Right atrium auricular region (tissue), 2 donors: ENCODE measurements at regions not wholly inside any gene's neighbourhood (a gene's known extent, or its start where the extent isn't known, plus 50 kb on each side); places are given as distances from the start of the nearest gene placed in this dataset.

Experiments used
- DNase-seq: peaks from one replicate; pipeline ENCODE4 v3.0.0-alpha.2; 2019; ENCODE audit warnings: low spot score
- H3K27ac ChIP-seq, 2 donors: fragments of 200-600 bp; sonication (generic); 1 replicate in 1 of 2; 2 replicates in 1 of 2; pipeline ENCODE4 v1.5.1; 2016 to 2019
- H3K27me3 ChIP-seq, 2 donors: fragments of 200-600 bp; sonication (generic); one replicate each; pipeline versions ENCODE4 v1.5.1 to v1.6.0; 2017 to 2019
- H3K36me3 ChIP-seq: fragments of 200-600 bp; sonication (generic); one replicate; pipeline ENCODE4 v1.5.1; 2016
- H3K4me1 ChIP-seq, 2 donors: fragments of 200-600 bp; sonication (generic); one replicate each; pipeline versions ENCODE4 v1.5.1 to v1.6.0; 2017 to 2019
- H3K4me3 ChIP-seq, 2 donors: fragments of 200-600 bp; sonication (generic); 1 replicate in 1 of 2; 2 replicates in 1 of 2; pipeline ENCODE4 v1.5.1; 2017 to 2019; ENCODE audit warnings: mild to moderate bottlenecking in 1 of 2, moderate library complexity in 1 of 2
- H3K9me3 ChIP-seq, 2 donors: fragments of 200-600 bp; sonication (generic); one replicate each; pipeline ENCODE4 v1.5.1; 2019
- TF ChIP-seq, protein P1 (sequence below), 2 donors: fragments of 200-600 bp; sonication (generic); IDR thresholded peaks; one replicate each; pipeline ENCODE4 v1.5.1; 2019; ENCODE audit warnings: antibody characterized with exemption in 2 of 2

DNA sequence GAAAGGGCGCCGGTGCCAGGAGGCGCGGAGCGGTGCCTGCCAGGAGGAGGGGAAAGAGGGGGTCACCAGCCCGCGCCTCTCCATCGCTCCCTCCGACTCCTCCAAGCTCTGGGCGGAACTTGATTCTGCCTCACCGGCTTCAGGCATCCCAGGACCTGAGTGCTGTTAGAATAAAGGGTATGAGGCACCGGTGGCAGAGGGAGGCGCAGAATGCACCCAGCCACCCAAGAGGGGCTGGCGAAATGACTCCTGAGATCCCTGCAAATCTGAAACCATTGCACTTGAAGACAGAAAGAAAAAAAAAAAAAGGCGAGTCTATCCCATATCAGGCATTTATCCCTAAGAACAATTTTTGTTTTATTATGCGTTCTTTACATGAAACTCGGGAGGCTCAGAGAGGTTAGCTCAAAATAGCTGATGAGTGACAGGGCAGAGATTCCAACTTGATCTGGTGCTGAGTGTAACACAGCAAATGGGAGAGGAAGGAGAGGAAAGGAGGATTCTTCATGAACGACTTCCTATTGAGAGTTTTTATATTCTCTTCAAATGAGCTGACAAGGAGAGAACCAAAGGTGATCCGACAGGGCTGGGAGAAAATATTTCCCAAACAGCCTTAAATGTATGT lies 157.0 kb upstream of the FRMD4B start:
- Histone ChIP-seq H3K4me3 (peak overlapping the region; percentile 65 to 68), H3K36me3 (no peaks in the 10 kb centered on the region), H3K27ac (peak overlapping the region; percentile 79 to 81), H3K27me3 (no peaks in the 10 kb centered on the region), H3K9me3 (no peaks in the 10 kb centered on the region), H3K4me1 (peaks cover 0 to 30% of the 10 kb centered on the region in 2 donors)
- no peak for DNase-seq
- TF ChIP-seq, protein P1, sequence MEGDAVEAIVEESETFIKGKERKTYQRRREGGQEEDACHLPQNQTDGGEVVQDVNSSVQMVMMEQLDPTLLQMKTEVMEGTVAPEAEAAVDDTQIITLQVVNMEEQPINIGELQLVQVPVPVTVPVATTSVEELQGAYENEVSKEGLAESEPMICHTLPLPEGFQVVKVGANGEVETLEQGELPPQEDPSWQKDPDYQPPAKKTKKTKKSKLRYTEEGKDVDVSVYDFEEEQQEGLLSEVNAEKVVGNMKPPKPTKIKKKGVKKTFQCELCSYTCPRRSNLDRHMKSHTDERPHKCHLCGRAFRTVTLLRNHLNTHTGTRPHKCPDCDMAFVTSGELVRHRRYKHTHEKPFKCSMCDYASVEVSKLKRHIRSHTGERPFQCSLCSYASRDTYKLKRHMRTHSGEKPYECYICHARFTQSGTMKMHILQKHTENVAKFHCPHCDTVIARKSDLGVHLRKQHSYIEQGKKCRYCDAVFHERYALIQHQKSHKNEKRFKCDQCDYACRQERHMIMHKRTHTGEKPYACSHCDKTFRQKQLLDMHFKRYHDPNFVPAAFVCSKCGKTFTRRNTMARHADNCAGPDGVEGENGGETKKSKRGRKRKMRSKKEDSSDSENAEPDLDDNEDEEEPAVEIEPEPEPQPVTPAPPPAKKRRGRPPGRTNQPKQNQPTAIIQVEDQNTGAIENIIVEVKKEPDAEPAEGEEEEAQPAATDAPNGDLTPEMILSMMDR (IDR thresholded peaks at IDR 0.05): no peak

GRCh38 chr3:69542089-69542804 lies 156.4 kb upstream of the FRMD4B start:
- Histone ChIP-seq H3K4me1 (peaks cover 0 to 30% of the 10 kb centered on the region in 2 donors), H3K4me3 (peak overlapping the region; percentile 65 to 68), H3K9me3 (no peaks in the 10 kb centered on the region), H3K27me3 (no peaks in the 10 kb centered on the region), H3K27ac (peak overlapping the region; percentile 79 to 81), H3K36me3 (no peaks in the 10 kb centered on the region)
- TF ChIP-seq, protein P1 (IDR thresholded peaks at IDR 0.05): no peak
- DNase-seq: no peak

GRCh38 chr3:69541711-69542088 lies 155.8 kb upstream of the FRMD4B start:
- Histone ChIP-seq H3K27ac (peak overlapping the region; percentile 79 to 81), H3K9me3 (no peaks in the 10 kb centered on the region), H3K27me3 (no peaks in the 10 kb centered on the region), H3K4me3 (peak overlapping the region; percentile 65 to 68), H3K36me3 (no peaks in the 10 kb centered on the region), H3K4me1 (peaks cover 0 to 30% of the 10 kb centered on the region in 2 donors)
- TF ChIP-seq, protein P1 (IDR thresholded peaks at IDR 0.05): no peak
- DNase-seq: no peak

DNA sequence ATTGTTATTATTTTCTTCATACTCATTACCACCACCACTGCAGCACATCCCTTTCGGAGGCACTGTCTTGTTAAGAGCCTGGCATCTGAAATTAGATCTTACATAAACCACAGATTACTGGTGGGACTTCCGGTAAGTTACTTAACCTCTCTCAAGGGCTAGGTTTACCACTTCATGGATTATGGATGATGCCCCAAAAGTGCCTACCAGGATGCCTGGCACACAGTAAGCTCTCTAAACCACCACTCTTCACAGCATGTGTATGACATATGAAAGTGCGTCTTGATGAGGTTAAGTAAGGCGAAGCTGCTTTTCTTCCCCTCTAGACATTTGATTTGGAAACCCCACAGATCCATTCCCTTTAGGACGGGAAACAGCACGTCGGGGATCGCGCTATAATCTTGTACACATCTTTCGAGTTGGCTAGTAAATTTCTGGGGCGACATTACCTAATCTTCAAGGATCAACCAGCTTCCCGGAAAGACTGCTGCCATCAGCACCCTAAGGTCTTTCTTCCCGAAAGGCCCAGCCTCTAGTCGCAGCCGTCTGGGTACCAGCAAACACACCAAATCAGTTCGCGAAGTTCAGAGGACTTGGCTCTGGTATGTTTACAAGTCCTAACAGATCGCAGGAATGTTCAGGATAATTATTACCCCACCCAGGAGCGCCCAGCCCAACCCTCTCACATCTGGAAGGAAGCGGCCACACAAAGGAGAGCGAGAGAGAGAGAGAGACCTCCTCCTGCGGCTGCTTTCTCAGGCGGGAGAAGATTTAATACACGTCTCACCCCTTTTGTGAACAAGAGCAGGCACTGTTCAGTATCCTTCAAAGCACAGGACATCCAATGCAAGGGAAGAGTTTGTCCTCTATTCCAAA lies 155.1 kb upstream of the FRMD4B start:
- Histone ChIP-seq H3K36me3 (no peaks in the 10 kb centered on the region), H3K27me3 (no peaks in the 10 kb centered on the region), H3K4me1 (peaks cover 0 to 30% of the 10 kb centered on the region in 2 donors), H3K4me3 (peak overlapping the region; percentile 65 to 68), H3K9me3 (no peaks in the 10 kb centered on the region), H3K27ac (peak overlapping the region; percentile 79 to 81)
- DNase-seq: no peak
- TF ChIP-seq, protein P1 (IDR thresholded peaks at IDR 0.05): no peak

- H3K4me3 ChIP-seq: peak overlapping the region in 1 of 2 donors; percentile 8
- no peaks in the 10 kb centered on the region for H3K27me3 ChIP-seq
- H3K36me3 ChIP-seq: no peaks in the 10 kb centered on the region
- TF ChIP-seq, protein P1 (IDR thresholded peaks at IDR 0.05): no peak
- DNase-seq: no peak
- H3K27ac ChIP-seq: peak overlapping the region in 1 of 2 donors; percentile 15
- no peaks in the 10 kb centered on the region for H3K9me3 ChIP-seq
- H3K4me1 ChIP-seq: peaks cover 0 to 30% of the 10 kb centered on the region in 2 donors
Observed at GRCh38 chr3:69539134-69539533, 153.2 kb upstream of the FRMD4B start.
